ENCODE measurements at regions not wholly inside any gene's neighbourhood (a gene's known extent, or its start where the extent isn't known, plus 50 kb on each side); places are given as distances from the start of the nearest gene placed in this dataset.
"Not testable (repeated sequence)": the region's sequence is repeated elsewhere in the genome, so short reads cannot be mapped to it uniquely, and the experiment has no call there.

GRCh38 chr20:43404878-43405277 is 52.8 kb upstream of the SRSF6 start:
- no peak for DNase-seq

- not testable (repeated sequence) for DNase-seq
Observed at GRCh38 chr20:43400882-43401281, 56.8 kb upstream of the SRSF6 start.

GRCh38 chr20:43398676-43399324 is 58.9 kb upstream of the SRSF6 start:
- no peak for DNase-seq

GRCh38 chr20:43397147-43397546 is 60.5 kb upstream of the SRSF6 start:
- DNase-seq, result no peak

- DNase-seq, result no peak
Observed at GRCh38 chr20:43393052-43393451, 64.6 kb upstream of the SRSF6 start.

GRCh38 chr20:43392561-43392960 is 65.1 kb upstream of the SRSF6 start:
- no peak for DNase-seq

GRCh38 chr20:43389839-43390626 is 67.7 kb upstream of the SRSF6 start:
- no peak for DNase-seq

- no peak for DNase-seq
Observed at GRCh38 chr20:43389211-43389610, 68.5 kb upstream of the SRSF6 start.

GRCh38 chr20:43388268-43389002 is 69.3 kb upstream of the SRSF6 start:
- no peak for DNase-seq

GRCh38 chr20:43387737-43388136 is 70.0 kb upstream of the SRSF6 start:
- DNase-seq, result no peak

GRCh38 chr20:43386878-43387277 is 70.8 kb upstream of the SRSF6 start:
- no peak for DNase-seq

GRCh38 chr20:43385914-43386313 is 71.8 kb upstream of the SRSF6 start:
- DNase-seq, result no peak

- DNase-seq, result no peak
Observed at GRCh38 chr20:43384101-43384940, 73.4 kb upstream of the SRSF6 start.

- DNase-seq, result no peak
Observed at GRCh38 chr20:43383026-43383795, 74.5 kb upstream of the SRSF6 start.

GRCh38 chr20:43382135-43382534 is 75.6 kb upstream of the SRSF6 start:
- not testable (repeated sequence) for DNase-seq

- not testable (repeated sequence) for DNase-seq
Observed at GRCh38 chr20:43381533-43381932, 76.2 kb upstream of the SRSF6 start.

- DNase-seq, result no peak
Observed at GRCh38 chr20:43379239-43379917, 78.3 kb upstream of the SRSF6 start.

- no peak for DNase-seq
Observed at GRCh38 chr20:43376831-43377230, 80.9 kb upstream of the SRSF6 start.

GRCh38 chr20:43375591-43375990 is 82.1 kb upstream of the SRSF6 start:
- DNase-seq, result no peak

GRCh38 chr20:43372051-43372450 is 85.6 kb upstream of the SRSF6 start:
- DNase-seq, result no peak

GRCh38 chr20:43365691-43366090 is 92.0 kb upstream of the SRSF6 start:
- DNase-seq, result no peak

Measured in right kidney (tissue), 1 donor.